ENCODE measurements at regions not wholly inside any gene's neighbourhood (a gene's known extent, or its start where the extent isn't known, plus 50 kb on each side); places are given as distances from the start of the nearest gene placed in this dataset.
"Not testable (repeated sequence)": the region's sequence is repeated elsewhere in the genome, so short reads cannot be mapped to it uniquely, and the experiment has no call there.

GRCh38 chr9:65426231-65426630, 141.2 kb upstream of the FOXD4L5 start:
- no peak for DNase-seq (ENCODE audit: low read depth)
- TF ChIP-seq, protein P1, sequence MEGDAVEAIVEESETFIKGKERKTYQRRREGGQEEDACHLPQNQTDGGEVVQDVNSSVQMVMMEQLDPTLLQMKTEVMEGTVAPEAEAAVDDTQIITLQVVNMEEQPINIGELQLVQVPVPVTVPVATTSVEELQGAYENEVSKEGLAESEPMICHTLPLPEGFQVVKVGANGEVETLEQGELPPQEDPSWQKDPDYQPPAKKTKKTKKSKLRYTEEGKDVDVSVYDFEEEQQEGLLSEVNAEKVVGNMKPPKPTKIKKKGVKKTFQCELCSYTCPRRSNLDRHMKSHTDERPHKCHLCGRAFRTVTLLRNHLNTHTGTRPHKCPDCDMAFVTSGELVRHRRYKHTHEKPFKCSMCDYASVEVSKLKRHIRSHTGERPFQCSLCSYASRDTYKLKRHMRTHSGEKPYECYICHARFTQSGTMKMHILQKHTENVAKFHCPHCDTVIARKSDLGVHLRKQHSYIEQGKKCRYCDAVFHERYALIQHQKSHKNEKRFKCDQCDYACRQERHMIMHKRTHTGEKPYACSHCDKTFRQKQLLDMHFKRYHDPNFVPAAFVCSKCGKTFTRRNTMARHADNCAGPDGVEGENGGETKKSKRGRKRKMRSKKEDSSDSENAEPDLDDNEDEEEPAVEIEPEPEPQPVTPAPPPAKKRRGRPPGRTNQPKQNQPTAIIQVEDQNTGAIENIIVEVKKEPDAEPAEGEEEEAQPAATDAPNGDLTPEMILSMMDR (IDR thresholded peaks at IDR 0.05; ENCODE audit: control insufficient read depth, extremely low read depth, insufficient read depth), result no peak
- H3K4me3 ChIP-seq (ENCODE audit: low read depth, low read length), result no peak overlapping the region

- H3K4me3 ChIP-seq (ENCODE audit: low read depth, low read length); DNase-seq (ENCODE audit: low read depth): not testable (repeated sequence)
Observed at GRCh38 chr9:65425183-65425582, 140.2 kb upstream of the FOXD4L5 start.

DNA sequence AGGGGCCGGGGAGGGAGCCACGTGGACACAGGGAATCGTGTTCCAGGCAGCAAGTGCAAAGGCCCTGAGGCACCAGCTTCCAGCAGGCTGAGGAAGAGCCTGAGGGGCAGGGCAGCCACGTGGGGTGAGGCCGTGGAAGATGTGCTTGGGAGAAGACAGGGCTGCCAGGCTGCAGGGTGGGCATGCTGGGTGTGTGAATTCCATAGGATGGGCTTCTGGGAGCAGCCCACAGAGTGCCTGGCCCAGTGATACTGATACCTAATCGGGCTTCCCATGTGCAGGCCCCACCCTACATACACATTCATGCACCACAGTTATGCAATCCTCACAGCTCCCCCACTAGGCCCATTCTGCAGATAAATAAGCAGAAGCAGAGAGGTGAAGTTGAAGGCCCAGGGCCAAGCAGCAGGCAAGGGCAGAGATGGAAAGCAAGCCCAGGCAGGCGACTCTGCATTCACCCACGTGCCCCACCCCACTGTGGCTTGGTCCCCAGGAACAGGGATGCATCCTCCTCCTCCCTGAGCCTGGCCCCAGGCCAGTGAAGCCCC, 139.5 kb upstream of the FOXD4L5 start:
- not testable (repeated sequence) for DNase-seq (ENCODE audit: low read depth); H3K4me3 ChIP-seq (ENCODE audit: low read depth, low read length)

- not testable (repeated sequence) for DNase-seq (ENCODE audit: low read depth)
Observed at GRCh38 chr9:65423691-65424436, 138.9 kb upstream of the FOXD4L5 start.

GRCh38 chr9:65422966-65423690, 138.1 kb upstream of the FOXD4L5 start:
- not testable (repeated sequence) for H3K4me3 ChIP-seq (ENCODE audit: low read depth, low read length); DNase-seq (ENCODE audit: low read depth)

More at GRCh38 chr9:65423691-65424436, 138.9 kb upstream of the FOXD4L5 start:
- not testable (repeated sequence) for H3K4me3 ChIP-seq (ENCODE audit: low read depth, low read length)

- DNase-seq (ENCODE audit: low read depth); H3K4me3 ChIP-seq (ENCODE audit: low read depth, low read length): not testable (repeated sequence)
Observed at GRCh38 chr9:65421486-65421885, 136.5 kb upstream of the FOXD4L5 start.

GRCh38 chr9:65420771-65421170, 135.8 kb upstream of the FOXD4L5 start:
- no peak for DNase-seq (ENCODE audit: low read depth)
- H3K4me3 ChIP-seq (ENCODE audit: low read depth, low read length), result no peak overlapping the region
- TF ChIP-seq, protein P1 (IDR thresholded peaks at IDR 0.05; ENCODE audit: control insufficient read depth, extremely low read depth, insufficient read depth), result no peak

GRCh38 chr9:65418966-65419365, 134.0 kb upstream of the FOXD4L5 start:
- not testable (repeated sequence) for H3K4me3 ChIP-seq (ENCODE audit: low read depth, low read length); DNase-seq (ENCODE audit: low read depth)

DNA sequence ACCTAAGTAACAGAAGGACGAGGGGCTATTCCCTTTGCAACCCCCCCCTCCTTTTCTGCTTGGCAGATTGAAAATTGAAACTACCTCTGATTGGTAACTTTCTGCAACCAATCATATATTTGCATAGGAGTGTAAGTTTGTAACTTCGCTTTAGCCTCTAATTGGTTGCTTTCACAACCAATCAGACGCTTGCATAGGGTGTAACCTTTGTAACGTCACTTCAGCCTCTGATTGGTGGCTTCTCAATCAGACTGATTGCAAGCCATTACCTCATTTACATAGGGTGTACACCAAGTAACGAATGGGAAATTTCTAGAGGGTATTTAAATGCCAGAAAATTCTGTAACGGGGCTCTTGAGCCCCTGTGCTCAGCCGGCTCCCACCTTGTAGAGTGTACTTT, 131.9 kb upstream of the FOXD4L5 start:
- not testable (repeated sequence) for H3K4me3 ChIP-seq (ENCODE audit: low read depth, low read length); DNase-seq (ENCODE audit: low read depth)

DNA sequence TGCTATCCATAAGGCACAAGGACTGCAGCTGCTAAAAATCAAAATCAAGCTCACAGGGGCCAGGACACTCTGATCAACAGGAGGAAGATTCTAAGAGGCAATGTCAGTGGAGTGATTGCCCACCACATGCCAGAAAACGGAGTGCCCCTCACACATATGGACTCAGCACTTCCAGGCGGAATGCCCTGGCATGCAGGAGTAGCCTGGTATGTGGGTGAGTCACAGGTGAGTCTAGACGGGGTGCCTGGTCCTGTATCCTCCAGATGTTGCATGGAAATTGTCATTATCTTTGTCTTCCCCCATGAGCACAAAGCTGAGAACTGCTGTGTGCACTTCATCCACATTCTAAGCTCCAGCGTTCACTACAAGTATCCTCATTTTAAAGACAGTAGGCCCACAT, 129.2 kb upstream of the FOXD4L5 start:
- not testable (repeated sequence) for DNase-seq (ENCODE audit: low read depth)

DNA sequence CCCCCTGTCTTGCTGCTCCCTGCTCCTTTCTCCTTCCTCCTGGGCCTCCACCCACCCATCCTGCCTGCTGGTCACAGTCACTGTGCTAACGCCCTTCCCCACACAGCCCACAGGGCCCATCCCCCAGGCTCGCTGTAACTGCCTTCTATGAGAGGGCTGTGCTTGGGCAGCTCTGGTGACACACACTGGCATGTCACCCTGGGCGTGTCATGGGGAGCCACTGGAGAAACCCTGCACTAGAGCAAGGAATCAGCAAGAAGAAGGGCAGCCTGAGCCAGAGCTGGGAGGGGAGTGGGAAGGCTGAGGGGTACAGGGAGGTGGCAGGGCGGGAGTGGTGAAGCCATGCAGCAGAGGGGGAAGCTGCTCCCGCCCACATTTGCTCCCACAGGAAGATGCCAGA, 128.4 kb upstream of the FOXD4L5 start:
- not testable (repeated sequence) for H3K4me3 ChIP-seq (ENCODE audit: low read depth, low read length); DNase-seq (ENCODE audit: low read depth)

More for the DNA sequence above, 129.2 kb upstream of the FOXD4L5 start:
- H3K4me3 ChIP-seq (ENCODE audit: low read depth, low read length), result not testable (repeated sequence)

- H3K4me3 ChIP-seq (ENCODE audit: low read depth, low read length), result no peak overlapping the region
- DNase-seq (ENCODE audit: low read depth), result no peak
- TF ChIP-seq, protein P1 (IDR thresholded peaks at IDR 0.05; ENCODE audit: control insufficient read depth, extremely low read depth, insufficient read depth), result no peak
Observed at GRCh38 chr9:65411901-65412300, 126.9 kb upstream of the FOXD4L5 start.

Data from LNCaP clone FGC (cell line).